Endothelial cell of umbilical vein (primary cell): ENCODE measurements at regions not wholly inside any gene's neighbourhood (a gene's known extent, or its start where the extent isn't known, plus 50 kb on each side); places are given as distances from the start of the nearest gene placed in this dataset.

Experiments
- BruUV-seq: library from RNA; stranded (reverse); fragments of 400-500 nt; replicated peaks from 2 replicates; lab custom pipeline; 2021; lab: Mats Ljungman, UMichigan
- CTCF ChIA-PET: fragments of 300-600, 350-600 bp; sonication (Branson Sonifier 250); formaldehyde crosslinking; loops from one replicate; lab custom pipeline; 2021; ENCODE audit warnings: antibody characterized with exemption, inconsistent platforms; lab: Charles Lee
- POLR2A ChIA-PET: fragments of 300-600, 350-600 bp; sonication (Branson Sonifier 250); formaldehyde crosslinking; loops from one replicate; lab custom pipeline; 2021; ENCODE audit warnings: antibody characterized with exemption, inconsistent platforms; lab: Charles Lee
- DNase-seq: peaks from one replicate; pipeline ENCODE4 v3.0.0-alpha.2; 2011; ENCODE audit warnings: low read depth, low spot score
- FAIRE-seq: peaks from 2 replicates; lab custom pipeline; 2011; peaks lifted over from hg19 to GRCh38; lab: Jason Lieb, UNC
- H2AFZ ChIP-seq: 2 replicates; pipeline ENCODE4 v1.6.0; 2012; ENCODE audit warnings: low read depth, low read length, control low read depth, inconsistent platforms
- H3K27ac ChIP-seq: 2 replicates; pipeline ENCODE4 v1.5.1; 2011; ENCODE audit warnings: low read depth, mild to moderate bottlenecking, control low read depth, low read length, moderate library complexity; ENCODE audit not compliant: insufficient read depth
- H3K27me3 ChIP-seq, 2 experiments: 2 replicates each; pipeline versions ENCODE4 v1.6.0 to v1.6.1; 2011; ENCODE audit warnings: low read length in 2 of 2, mixed read lengths in 1 of 2; ENCODE audit not compliant: control insufficient read depth in 2 of 2, insufficient read depth in 2 of 2
- H3K36me3 ChIP-seq, 2 experiments: 2 replicates in 1 of 2; 3 replicates in 1 of 2; pipeline ENCODE4 v1.5.1; 2011; ENCODE audit warnings: low read length in 2 of 2, mild to moderate bottlenecking in 1 of 2, moderate library complexity in 1 of 2; ENCODE audit not compliant: control insufficient read depth in 2 of 2, insufficient read depth in 2 of 2; ENCODE audit errors: extremely low read depth in 1 of 2
- H3K4me1 ChIP-seq: 3 replicates; pipeline ENCODE4 v1.5.1; 2011; ENCODE audit warnings: mild to moderate bottlenecking, low read length; ENCODE audit not compliant: control insufficient read depth, insufficient read depth; ENCODE audit errors: extremely low read depth
- H3K4me2 ChIP-seq: 2 replicates; pipeline ENCODE4 v1.6.1; 2011; ENCODE audit warnings: low read length, control low read depth, mixed read lengths; ENCODE audit not compliant: insufficient read depth
- H3K4me3 ChIP-seq, 3 experiments: fragments of 200-600 bp in 1 of 3; sonication (generic), shearing (Covaris generic) in 1 of 3; replicated peaks in 1 of 3; 2 replicates each; pipeline ENCODE4 v1.5.1; 2011 to 2016; ENCODE audit warnings: control low read depth in 3 of 3, low read length in 3 of 3, mild to moderate bottlenecking in 2 of 3, inconsistent platforms in 1 of 3, low read depth in 1 of 3, moderate library complexity in 1 of 3; ENCODE audit not compliant: insufficient read depth in 1 of 3
- H3K79me2 ChIP-seq: 2 replicates; pipeline ENCODE4 v1.6.0; 2012; ENCODE audit warnings: low read length, inconsistent platforms; ENCODE audit not compliant: control insufficient read depth, insufficient read depth
- H3K9ac ChIP-seq: replicated peaks from 2 replicates; pipeline ENCODE3; 2011; ENCODE audit warnings: low read length, control low read depth; ENCODE audit not compliant: insufficient read depth; ENCODE audit errors: extremely low read depth
- H3K9me1 ChIP-seq: replicated peaks from 3 replicates; pipeline ENCODE4 v1.6.0; 2011; ENCODE audit warnings: mild to moderate bottlenecking, low read length; ENCODE audit not compliant: control insufficient read depth, insufficient read depth; ENCODE audit errors: extremely low read depth
- H3K9me3 ChIP-seq: replicated peaks from 2 replicates; pipeline ENCODE4 v1.5.1; 2012; ENCODE audit warnings: low read length, inconsistent platforms; ENCODE audit not compliant: control insufficient read depth, insufficient read depth
- H4K20me1 ChIP-seq: replicated peaks from 2 replicates; pipeline ENCODE3; 2011; ENCODE audit warnings: mild to moderate bottlenecking, low read length; ENCODE audit not compliant: control insufficient read depth, insufficient read depth; ENCODE audit errors: extremely low read depth
- CTCF ChIP-seq, 2 donors: IDR thresholded peaks; 1 replicate in 1 of 2; 2 replicates in 1 of 2; pipeline ENCODE4 v1.5.1; 2011; ENCODE audit warnings: low read length in 2 of 2, mild to moderate bottlenecking in 2 of 2, moderate library complexity in 2 of 2, control low read depth in 1 of 2, inconsistent platforms in 1 of 2, low read depth in 1 of 2; ENCODE audit not compliant: insufficient read depth in 1 of 2; ENCODE audit errors: extremely low read depth in 1 of 2
- EZH2 ChIP-seq: IDR thresholded peaks from 2 replicates; pipeline ENCODE4 v1.6.1; 2012; ENCODE audit warnings: borderline replicate concordance, low read depth, mild to moderate bottlenecking, moderate library complexity, low read length, inconsistent platforms; ENCODE audit not compliant: severe bottlenecking
- FOS ChIP-seq: IDR thresholded peaks from 2 replicates; pipeline ENCODE4 v1.6.1; 2011; ENCODE audit warnings: mild to moderate bottlenecking, low read length, moderate library complexity, borderline replicate concordance; ENCODE audit not compliant: insufficient read depth
- GATA2 ChIP-seq: IDR thresholded peaks from 2 replicates; pipeline ENCODE4 v1.7.0; 2011; ENCODE audit warnings: low read depth, mild to moderate bottlenecking, moderate library complexity, mixed read lengths, low read length; ENCODE audit not compliant: insufficient read length, insufficient read depth
- JUN ChIP-seq: IDR thresholded peaks from 2 replicates; pipeline ENCODE4 v1.6.1; 2011; ENCODE audit warnings: borderline replicate concordance, low read depth; ENCODE audit not compliant: insufficient read length, insufficient read depth
- MAX ChIP-seq: IDR thresholded peaks from 2 replicates; pipeline ENCODE4 v1.6.1; 2011; ENCODE audit not compliant: insufficient read depth, insufficient read length
- MYC ChIP-seq: IDR thresholded peaks from one replicate; pipeline ENCODE4 v1.6.1; 2011; ENCODE audit warnings: mild to moderate bottlenecking, low read depth, low read length
- POLR2A ChIP-seq: IDR thresholded peaks from 2 replicates; pipeline ENCODE4 v1.6.1; 2012; ENCODE audit warnings: low read depth, mild to moderate bottlenecking, control low read depth, low read length
- POLR2AphosphoS5 ChIP-seq: IDR thresholded peaks from 2 replicates; pipeline ENCODE4 v1.6.1; 2012; ENCODE audit warnings: low read depth, mild to moderate bottlenecking, control low read depth, low read length, moderate library complexity; ENCODE audit not compliant: insufficient read depth
- dilution Hi-C: fragments of 300-500 bp; cut with MboI; formaldehyde crosslinking; loops from one replicate; pipeline ENCODE4 v1.15.0; 2019; ENCODE audit warnings: low sequenced_read_pairs; ENCODE audit not compliant: extremely low pct_ligation_motif_present
- intact Hi-C: fragments of 100-400 bp; cut with micrococcal nuclease; formaldehyde crosslinking; loops from one replicate; pipeline ENCODE4 v1.10.0; 2022

GRCh38 chr5:120913396-120913795 is 449.3 kb downstream of the PRR16 start:
- Histone ChIP-seq H3K9ac (no peak overlapping the region), H3K9me1 (no peaks in the 10 kb centered on the region), H3K9me3 (no peaks in the 10 kb centered on the region), H3K27me3 (no peaks in the 10 kb centered on the region), H3K79me2 (no peaks in the 10 kb centered on the region), H3K4me2 (no peak overlapping the region), H3K27ac (no peak overlapping the region), H3K36me3 (no peaks in the 10 kb centered on the region), H4K20me1 (no peaks in the 10 kb centered on the region), H3K4me3 (no peak overlapping the region), H2AFZ (no peak overlapping the region), H3K4me1 (peaks cover 2% of the 10 kb centered on the region)
- no TSS peak for BruUV-seq
- DNase-seq: no peak
- POLR2A ChIA-PET: no interaction called here
- intact Hi-C loops (no loop called here), dilution Hi-C loops (no loop called here)
- no peak for FAIRE-seq
- TF ChIP-seq GATA2 (no peak), FOS (no peak), POLR2A (no peak), CTCF (IDR thresholded peaks at IDR 0.05; ENCODE audit: extremely low read depth in 1 of 2, insufficient read depth in 1 of 2, low read depth in 1 of 2, low read length in 2 of 2) (no peak), JUN (no peak), MYC (no peak), EZH2 (no peak), MAX (no peak), POLR2AphosphoS5 (no peak)
- CTCF ChIA-PET: no interaction called here
